Loucy (cell line): ENCODE measurements at regions not wholly inside any gene's neighbourhood (a gene's known extent, or its start where the extent isn't known, plus 50 kb on each side); places are given as distances from the start of the nearest gene placed in this dataset.
"Not testable (repeated sequence)": the region's sequence is repeated elsewhere in the genome, so short reads cannot be mapped to it uniquely, and the experiment has no call there.

ENCODE experiments used
- H2AFZ ChIP-seq: fragments of 200-600 bp; sonication (generic); 2 replicates; pipeline ENCODE4 v1.6.0; 2016; ENCODE audit warnings: antibody characterized with exemption, mild to moderate bottlenecking, low read length, moderate library complexity
- H3F3A ChIP-seq: fragments of 200-600 bp; 2 replicates; pipeline ENCODE4 v1.6.0; 2016; ENCODE audit warnings: antibody characterized with exemption, low read depth, mild to moderate bottlenecking
- H3K27me3 ChIP-seq: fragments of 200-600 bp; sonication (generic); 2 replicates; pipeline ENCODE4 v1.6.1; 2014; ENCODE audit warnings: low read length, mild to moderate bottlenecking; ENCODE audit not compliant: insufficient read depth, poor library complexity, severe bottlenecking
- H3K36me3 ChIP-seq: fragments of 200-600 bp; sonication (generic); 2 replicates; pipeline ENCODE4 v1.6.1; 2016; ENCODE audit warnings: low read length; ENCODE audit not compliant: insufficient read depth
- H3K4me1 ChIP-seq: fragments of 200-600 bp; sonication (generic); 2 replicates; pipeline ENCODE4 v1.5.1; 2014; ENCODE audit warnings: low read length, mild to moderate bottlenecking; ENCODE audit not compliant: insufficient read depth, poor library complexity, severe bottlenecking
- H3K4me2 ChIP-seq: fragments of 200-600 bp; sonication (generic); 2 replicates; pipeline ENCODE4 v1.6.0; 2014; ENCODE audit warnings: antibody characterized with exemption, low read length, low read depth, mild to moderate bottlenecking; ENCODE audit not compliant: poor library complexity, severe bottlenecking
- H3K4me3 ChIP-seq: fragments of 200-600 bp; sonication (generic); 2 replicates; pipeline ENCODE4 v1.5.1; 2014; ENCODE audit warnings: low read length, mild to moderate bottlenecking, mixed read lengths; ENCODE audit not compliant: poor library complexity, severe bottlenecking
- H3K79me2 ChIP-seq: fragments of 200-600 bp; sonication (generic); 2 replicates; pipeline ENCODE4 v1.6.1; 2014; ENCODE audit warnings: low read length; ENCODE audit not compliant: insufficient read depth
- H3K9ac ChIP-seq: fragments of 200-600 bp; sonication (generic); 2 replicates; pipeline ENCODE4 v1.6.0; 2014; ENCODE audit warnings: mild to moderate bottlenecking, low read depth, low read length, moderate library complexity; ENCODE audit not compliant: poor library complexity, severe bottlenecking
- H3K9me2 ChIP-seq: fragments of 200-600 bp; sonication (generic); replicated peaks from 2 replicates; pipeline ENCODE4 v1.6.1; 2016; ENCODE audit warnings: low read depth, low read length, mixed read lengths
- H3K9me3 ChIP-seq: fragments of 200-600 bp; sonication (generic); 2 replicates; pipeline ENCODE4 v1.6.1; 2014; ENCODE audit warnings: mild to moderate bottlenecking, antibody characterized with exemption, low read length, low read depth; ENCODE audit not compliant: insufficient read depth
- H4K20me1 ChIP-seq: fragments of 200-600 bp; sonication (generic); 2 replicates; pipeline ENCODE4 v1.6.0; 2014; ENCODE audit warnings: antibody characterized with exemption, low read length, mild to moderate bottlenecking; ENCODE audit not compliant: insufficient read depth, poor library complexity, severe bottlenecking
- EZH2phosphoT487 ChIP-seq: fragments of 200-600 bp; IDR thresholded peaks from 2 replicates; pipeline ENCODE4 v1.6.1; 2018; ENCODE audit warnings: antibody characterized with exemption, mild to moderate bottlenecking, moderate library complexity, borderline replicate concordance
- TF ChIP-seq, protein P1 (sequence below): fragments of 200-600 bp; sonication (generic); conservative IDR thresholded peaks from 2 replicates; pipeline ENCODE4 v1.5.1; 2014; ENCODE audit warnings: mild to moderate bottlenecking, antibody characterized with exemption, low read length

DNA sequence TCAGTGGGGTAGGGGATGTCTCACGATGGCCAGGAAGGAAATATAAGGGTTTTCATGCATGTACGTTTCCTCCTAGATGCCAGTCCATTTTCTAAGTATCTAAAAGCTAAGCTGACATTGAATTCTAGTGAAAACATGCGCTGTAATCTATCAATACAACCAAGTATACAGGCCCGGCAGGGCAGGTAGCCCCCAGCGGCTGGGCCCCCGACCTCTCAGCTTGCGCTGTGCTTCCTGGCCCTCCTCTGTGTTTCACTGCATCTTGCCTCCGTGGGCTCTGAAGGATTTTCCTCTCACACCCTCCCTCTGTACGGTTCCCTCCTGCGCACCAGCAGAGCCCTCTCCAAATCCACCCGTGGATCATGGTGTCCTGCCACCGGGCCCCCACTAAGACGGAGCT, 524.8 kb downstream of the ZNF516 start:
- Histone ChIP-seq H3K4me2 (no peak overlapping the region), H3K9me3 (no peaks in the 10 kb centered on the region), H3K79me2 (no peaks in the 10 kb centered on the region), H3K9ac (no peak overlapping the region), H3K4me3 (no peak overlapping the region), H3F3A (no peaks in the 10 kb centered on the region), H3K36me3 (no peaks in the 10 kb centered on the region), H3K27me3 (no peaks in the 10 kb centered on the region), H3K9me2 (no peaks in the 10 kb centered on the region), H3K4me1 (no peaks in the 10 kb centered on the region), H4K20me1 (no peaks in the 10 kb centered on the region), H2AFZ (no peak overlapping the region)
- TF ChIP-seq EZH2phosphoT487 = no peak
- TF ChIP-seq, protein P1, sequence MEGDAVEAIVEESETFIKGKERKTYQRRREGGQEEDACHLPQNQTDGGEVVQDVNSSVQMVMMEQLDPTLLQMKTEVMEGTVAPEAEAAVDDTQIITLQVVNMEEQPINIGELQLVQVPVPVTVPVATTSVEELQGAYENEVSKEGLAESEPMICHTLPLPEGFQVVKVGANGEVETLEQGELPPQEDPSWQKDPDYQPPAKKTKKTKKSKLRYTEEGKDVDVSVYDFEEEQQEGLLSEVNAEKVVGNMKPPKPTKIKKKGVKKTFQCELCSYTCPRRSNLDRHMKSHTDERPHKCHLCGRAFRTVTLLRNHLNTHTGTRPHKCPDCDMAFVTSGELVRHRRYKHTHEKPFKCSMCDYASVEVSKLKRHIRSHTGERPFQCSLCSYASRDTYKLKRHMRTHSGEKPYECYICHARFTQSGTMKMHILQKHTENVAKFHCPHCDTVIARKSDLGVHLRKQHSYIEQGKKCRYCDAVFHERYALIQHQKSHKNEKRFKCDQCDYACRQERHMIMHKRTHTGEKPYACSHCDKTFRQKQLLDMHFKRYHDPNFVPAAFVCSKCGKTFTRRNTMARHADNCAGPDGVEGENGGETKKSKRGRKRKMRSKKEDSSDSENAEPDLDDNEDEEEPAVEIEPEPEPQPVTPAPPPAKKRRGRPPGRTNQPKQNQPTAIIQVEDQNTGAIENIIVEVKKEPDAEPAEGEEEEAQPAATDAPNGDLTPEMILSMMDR = no peak

DNA sequence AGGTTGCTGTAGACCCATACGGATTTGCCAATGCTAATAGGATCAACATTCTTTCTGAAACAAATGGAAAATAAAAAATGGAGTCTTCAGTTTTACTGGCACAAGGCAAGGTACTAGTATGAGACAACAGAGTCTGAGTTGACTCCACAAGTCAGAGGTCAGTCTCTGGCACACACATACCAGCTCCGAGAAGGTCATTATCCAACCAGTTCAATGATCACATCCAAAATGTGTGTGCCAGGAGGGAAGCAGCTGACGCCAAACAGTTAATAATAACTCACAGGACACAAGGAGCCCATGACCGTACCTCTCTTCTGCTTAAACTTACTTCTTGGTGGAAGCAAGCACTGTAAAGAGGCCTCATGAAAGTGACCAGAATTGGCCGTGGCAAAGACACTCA, 528.6 kb downstream of the ZNF516 start:
- TF ChIP-seq, protein P1 = no peak
- no peak for TF ChIP-seq EZH2phosphoT487

DNA sequence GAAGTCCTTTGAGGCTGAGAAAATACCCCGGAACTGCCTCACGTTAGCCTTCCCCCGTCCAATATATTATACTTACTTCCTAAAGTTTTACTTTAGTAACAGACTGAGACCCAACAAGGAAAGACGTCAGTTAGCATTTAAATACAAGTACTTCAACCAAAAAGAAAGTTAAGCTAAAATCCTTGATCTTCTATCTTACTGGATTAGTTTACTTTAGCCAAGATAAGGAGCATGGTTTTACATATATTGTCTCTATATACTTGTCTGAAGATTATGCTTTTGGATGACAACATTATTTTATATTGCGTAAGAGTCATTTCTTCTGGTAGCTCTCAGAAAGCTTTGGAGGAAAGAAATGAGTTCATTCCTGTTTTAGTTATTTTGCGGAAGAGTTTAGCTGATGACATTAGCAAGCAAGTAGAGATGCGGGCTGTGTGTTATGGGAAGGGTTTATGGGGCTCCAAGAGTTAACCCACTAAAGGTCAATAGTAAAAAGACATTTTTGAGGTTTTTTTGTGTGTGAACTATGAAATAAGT, 532.9 kb downstream of the ZNF516 start:
- no peaks in the 10 kb centered on the region for H4K20me1 ChIP-seq
- no peak overlapping the region for H2AFZ ChIP-seq
- H3K36me3 ChIP-seq = no peaks in the 10 kb centered on the region
- H3K79me2 ChIP-seq = no peaks in the 10 kb centered on the region
- H3K27me3 ChIP-seq = no peaks in the 10 kb centered on the region
- no peak overlapping the region for H3K4me3 ChIP-seq
- H3K9me3 ChIP-seq = no peaks in the 10 kb centered on the region
- H3K9me2 ChIP-seq = no peaks in the 10 kb centered on the region
- no peak for TF ChIP-seq EZH2phosphoT487
- TF ChIP-seq, protein P1 = no peak
- no peak overlapping the region for H3K4me2 ChIP-seq
- no peaks in the 10 kb centered on the region for H3K4me1 ChIP-seq
- H3K9ac ChIP-seq = no peak overlapping the region
- no peaks in the 10 kb centered on the region for H3F3A ChIP-seq

More for the DNA sequence above, 528.6 kb downstream of the ZNF516 start:
- no peaks in the 10 kb centered on the region for H3K9me2 ChIP-seq
- H3K79me2 ChIP-seq = no peaks in the 10 kb centered on the region
- no peak overlapping the region for H2AFZ ChIP-seq
- H3K9ac ChIP-seq = no peak overlapping the region
- no peaks in the 10 kb centered on the region for H3K4me1 ChIP-seq
- no peaks in the 10 kb centered on the region for H3K9me3 ChIP-seq
- no peaks in the 10 kb centered on the region for H3K27me3 ChIP-seq
- H3K4me2 ChIP-seq = no peak overlapping the region
- H3F3A ChIP-seq = no peaks in the 10 kb centered on the region
- H4K20me1 ChIP-seq = no peaks in the 10 kb centered on the region
- H3K4me3 ChIP-seq = no peak overlapping the region
- H3K36me3 ChIP-seq = no peaks in the 10 kb centered on the region

DNA sequence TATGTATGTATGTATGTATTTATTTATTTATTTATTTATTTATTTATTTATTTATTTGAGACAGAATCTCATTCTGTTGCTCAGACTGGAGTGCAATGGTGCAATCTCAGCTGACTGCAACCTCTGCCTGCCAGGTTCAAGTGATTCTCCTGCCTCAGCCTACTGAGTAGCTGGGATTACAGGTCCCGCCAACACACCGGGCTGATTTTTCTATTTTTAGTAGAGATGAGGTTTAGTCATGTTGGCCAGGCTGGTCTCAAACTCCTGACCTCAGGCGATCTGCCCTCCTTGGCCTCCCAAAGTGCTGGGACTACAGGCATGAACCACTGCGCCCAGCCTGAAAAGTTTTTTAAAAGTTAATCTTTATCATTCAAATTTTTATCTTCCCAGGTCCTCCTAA, 532.9 kb upstream of the SMIM21 start:
- not testable (repeated sequence) for H3F3A ChIP-seq, H3K27me3 ChIP-seq, H4K20me1 ChIP-seq, H3K9me2 ChIP-seq, H3K4me3 ChIP-seq, H3K36me3 ChIP-seq, H3K9me3 ChIP-seq, H3K9ac ChIP-seq, H3K79me2 ChIP-seq, H3K4me2 ChIP-seq, H3K4me1 ChIP-seq, H2AFZ ChIP-seq
